ENCODE measurements at regions not wholly inside any gene's neighbourhood (a gene's known extent, or its start where the extent isn't known, plus 50 kb on each side); places are given as distances from the start of the nearest gene placed in this dataset.

DNA sequence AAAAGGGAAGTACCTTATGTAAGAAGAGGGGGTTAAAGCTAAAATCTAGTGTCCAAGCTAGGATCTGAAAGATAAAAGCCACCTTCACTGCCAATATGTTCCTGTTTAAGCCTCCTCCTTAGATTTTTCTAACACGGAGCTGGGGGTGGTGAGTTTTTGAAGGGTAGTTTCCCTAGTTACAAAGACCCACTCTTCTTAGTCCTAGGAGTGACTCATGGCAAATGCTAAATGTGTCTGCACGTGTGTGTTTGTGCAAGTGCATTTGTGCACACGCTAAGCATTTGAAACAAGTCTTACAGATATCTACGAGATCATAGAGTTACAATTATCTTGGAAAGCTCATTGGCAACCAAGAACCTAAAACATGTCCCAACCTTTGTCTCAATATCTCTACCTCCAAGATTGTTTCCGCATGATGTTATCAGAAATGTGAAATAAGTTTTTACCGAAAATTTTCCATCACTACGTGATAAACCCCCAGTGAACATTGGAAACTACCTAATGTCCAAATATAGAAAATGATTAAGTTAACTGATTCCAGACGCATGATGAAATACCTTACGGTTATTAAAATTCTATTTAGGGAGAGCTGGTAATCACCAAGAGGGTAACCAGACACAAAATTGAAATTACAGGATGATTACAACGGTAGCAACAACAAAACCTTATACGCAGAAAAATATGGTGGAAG, 78.0 kb upstream of the HRH2 start:
- DNase-seq = no peak

DNA sequence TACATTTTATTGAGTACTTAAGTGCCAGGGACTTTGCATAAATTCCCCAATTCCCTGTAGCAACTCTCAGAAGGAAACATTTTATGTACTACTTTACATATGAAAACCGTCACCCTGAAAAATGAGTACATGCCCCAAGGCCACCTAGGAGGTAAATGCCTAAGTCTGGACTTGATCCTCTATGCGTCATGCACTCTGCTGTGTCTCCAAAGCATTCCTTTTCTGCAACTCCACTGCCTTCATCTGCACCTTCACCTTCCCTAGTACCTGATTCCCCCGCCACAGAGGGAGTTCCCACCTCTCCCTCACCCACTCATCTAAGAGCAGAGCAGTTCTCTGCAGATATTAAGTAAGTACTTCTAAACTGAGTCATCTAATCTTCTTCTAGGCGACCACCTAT, 75.2 kb upstream of the HRH2 start:
- DNase-seq = no peak

DNA sequence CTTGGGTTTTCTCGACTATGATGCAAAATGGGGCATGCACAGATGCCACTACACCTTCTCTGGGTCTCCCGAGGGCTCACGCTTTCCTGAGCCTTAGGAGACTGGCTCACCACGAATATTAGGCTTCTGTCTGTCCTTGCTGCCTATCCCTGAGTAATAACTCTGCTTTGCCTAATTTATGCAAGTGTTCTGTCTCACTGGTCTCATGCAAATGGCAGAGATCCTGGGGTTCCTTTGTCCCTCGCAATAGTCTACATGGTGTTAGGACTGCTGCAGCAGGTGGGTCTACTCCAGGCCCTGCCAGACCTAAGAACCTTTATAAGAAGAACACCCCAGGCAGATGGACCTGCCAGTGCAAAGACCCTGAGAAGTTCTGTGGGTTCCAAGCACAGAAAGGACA, 72.3 kb upstream of the HRH2 start:
- no peak for DNase-seq

DNA sequence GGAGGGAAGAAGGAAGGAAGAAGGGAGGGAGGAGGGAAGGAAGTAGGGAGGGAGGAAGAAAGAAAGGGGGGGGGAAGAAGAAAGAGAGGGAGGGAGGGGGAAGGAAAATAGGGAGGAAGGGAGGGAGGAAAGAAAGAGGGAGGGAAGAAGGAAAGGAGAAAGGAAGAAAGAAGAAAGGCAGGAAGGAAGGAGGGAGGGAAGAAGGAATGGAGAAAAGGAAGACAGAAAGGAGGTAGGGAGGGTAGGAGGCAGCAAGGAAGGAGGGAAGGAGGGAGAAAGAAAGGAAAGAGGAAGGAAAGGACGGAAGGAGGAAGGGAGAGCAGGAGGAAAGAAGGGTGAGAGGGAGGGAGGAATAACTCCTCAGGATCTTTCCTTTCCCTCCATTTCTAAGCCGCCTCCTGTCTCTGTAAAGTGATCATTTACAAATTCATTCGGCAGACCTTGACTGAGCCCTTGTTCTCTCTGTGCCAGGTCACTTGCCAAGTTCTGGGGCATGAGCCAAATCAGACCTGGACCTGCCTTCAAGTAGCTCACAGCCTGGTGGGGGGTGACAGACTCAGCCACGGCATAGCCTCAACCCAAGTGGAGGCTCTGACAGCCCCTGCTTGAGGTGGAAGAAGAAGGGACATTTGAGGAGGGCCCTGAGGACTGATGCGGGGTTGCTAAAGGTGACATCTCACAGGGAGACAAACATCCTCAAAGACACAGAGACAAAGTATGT, 69.0 kb upstream of the HRH2 start:
- no peak for DNase-seq

DNA sequence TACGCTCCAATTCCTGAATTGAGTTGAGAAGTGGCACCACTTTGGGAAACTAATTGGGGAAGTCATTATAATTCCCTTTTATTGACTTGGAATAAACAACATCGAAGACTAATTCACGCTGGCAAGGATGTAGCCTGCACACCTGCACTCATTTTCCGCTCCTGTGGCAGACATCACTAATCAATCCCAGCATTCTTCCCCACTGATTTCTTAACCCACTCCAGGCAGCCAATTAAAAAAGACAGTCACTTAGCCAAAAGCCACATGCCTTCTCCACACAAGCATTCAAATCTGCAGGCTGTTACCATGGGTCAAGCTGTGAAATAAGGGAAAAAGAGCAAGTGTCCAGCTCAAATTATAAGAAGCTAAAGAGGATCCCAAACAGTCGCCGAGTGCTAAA, 68.2 kb upstream of the HRH2 start:
- DNase-seq = no peak

DNA sequence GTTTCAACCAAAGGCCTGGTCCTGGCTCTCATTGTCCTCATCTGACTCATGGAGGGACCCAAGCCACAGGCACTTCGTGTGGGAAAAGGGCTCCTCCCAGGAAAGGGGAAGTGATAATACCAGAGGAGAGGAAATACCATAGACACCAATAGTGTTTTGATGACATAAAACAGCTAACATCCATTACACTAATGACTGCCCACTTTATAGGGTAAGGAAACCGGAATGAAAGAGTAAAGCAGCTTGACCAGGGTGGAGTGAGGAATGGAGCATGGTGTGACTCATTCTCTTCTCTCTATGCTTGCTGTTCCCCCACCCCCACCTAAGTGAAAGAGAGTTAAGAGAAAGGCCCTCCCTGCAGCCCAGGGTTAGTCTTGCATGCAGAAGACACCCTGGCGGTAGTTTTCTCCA, 67.4 kb upstream of the HRH2 start:
- DNase-seq = peak; percentile 51

DNA sequence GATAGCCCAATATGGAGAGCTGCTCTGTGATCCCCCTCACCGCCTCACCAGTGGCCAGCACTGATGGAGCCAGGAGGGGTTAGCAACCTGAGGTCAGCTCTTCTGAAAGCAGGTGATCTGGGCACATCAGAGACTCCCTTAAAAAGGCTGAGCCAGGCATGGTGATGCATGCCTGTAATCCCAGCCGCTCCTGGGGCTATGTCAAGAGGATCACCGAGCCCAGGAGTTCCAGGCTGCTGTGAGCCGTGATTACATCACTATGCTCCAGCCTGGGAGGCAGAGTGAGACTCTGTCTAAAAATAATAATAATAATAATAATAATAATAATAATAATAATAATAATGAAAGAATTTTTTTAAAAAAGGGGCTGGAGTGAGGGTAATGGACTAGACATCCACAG, 66.6 kb upstream of the HRH2 start:
- no peak for DNase-seq

DNA sequence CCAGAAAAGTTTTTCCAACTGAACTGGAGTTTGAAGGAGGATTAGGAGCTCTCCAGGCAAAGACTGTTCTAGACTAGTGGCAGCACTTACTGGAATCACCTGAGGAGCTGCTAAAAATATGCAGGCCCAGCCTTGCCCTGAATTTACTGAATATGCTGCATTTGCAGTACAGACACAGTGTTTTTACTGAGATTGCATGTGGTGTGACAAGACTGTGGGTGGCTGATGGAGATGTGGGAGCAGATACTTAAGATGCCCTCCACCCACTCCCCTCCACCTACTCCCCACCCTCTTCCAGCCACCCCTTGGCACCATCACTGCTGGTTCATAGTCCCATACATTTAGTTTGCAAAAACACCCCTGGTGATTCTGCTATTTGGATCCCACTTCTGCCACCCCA, 64.1 kb upstream of the HRH2 start:
- no peak for DNase-seq

DNA sequence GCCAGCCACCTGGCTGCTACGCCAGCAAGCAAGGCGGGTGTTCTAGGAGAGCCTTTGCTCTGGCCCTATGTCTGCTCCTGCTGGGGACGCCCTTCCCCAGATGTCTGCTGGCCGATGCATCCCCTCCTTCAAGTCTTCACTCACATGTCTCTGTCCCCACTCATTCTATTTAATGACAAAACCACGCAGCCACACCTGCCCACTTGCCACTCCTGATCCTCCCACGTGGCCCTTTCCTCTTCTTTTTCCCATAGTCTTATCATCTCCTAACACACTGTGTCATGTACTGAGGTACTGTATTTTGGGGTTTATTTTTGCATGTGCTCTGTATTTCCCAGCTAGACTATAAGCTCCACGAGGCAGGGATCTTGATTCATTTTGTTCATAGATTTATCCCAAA, 62.0 kb upstream of the HRH2 start:
- no peak for DNase-seq

DNA sequence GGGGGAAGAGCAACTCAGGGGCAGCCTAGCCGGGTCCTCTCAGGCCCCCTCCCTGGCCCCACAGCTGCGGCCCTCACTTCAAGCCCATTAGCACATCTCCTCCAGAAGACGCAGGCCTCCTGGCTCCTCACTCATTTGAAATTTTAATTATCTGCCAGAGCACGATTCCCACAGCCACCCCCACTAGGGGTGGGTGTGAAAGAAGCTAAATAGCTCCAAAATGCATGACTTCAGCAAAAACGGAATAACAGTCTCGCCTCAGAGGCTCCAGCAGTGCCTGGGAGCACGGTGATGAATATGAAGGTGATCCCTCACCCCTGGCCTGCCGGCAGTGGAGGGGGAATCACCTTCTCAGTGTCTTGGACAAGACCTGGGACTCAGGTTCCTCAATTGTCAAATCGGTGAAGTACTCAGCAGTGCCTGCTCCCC, 61.1 kb upstream of the HRH2 start:
- no peak for DNase-seq

DNA sequence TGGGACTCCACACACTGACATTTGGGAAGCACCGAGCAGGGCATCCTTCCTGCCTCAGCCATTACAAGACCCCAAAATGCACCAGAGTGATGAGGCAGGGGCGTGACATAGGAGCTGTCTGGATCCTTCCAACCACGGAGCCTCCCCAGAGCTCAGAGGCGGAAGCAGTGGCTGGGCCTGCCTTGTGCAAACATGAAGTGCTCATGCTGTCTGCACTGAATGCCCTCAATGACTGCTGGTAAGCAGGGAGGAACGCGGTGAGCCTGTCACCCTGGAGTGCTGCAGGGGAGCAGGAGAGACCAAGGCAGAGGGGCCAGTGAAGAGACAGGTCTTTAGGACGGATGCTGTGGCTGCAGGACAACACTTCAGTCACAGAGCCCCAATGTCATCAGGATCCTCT, 60.2 kb upstream of the HRH2 start:
- DNase-seq = no peak

DNA sequence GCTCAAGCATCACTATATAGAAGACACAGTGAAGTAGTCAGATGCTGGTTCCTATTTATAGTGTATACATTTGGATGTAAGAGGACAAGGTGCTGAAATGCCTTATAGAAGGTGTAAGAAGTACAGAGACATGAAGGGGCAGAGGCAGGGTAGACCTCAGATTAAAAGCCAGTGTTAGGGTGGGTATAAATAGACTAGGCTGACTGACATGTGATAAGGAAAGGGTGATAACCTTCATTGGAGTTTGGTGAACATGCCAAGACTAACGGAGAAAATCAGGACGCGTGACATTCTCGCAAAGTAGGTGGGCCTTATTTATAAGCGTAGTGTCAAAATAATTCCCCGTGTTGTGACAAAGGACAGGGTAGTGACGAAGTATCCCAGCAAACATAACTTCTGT, 59.1 kb upstream of the HRH2 start:
- no peak for DNase-seq

DNA sequence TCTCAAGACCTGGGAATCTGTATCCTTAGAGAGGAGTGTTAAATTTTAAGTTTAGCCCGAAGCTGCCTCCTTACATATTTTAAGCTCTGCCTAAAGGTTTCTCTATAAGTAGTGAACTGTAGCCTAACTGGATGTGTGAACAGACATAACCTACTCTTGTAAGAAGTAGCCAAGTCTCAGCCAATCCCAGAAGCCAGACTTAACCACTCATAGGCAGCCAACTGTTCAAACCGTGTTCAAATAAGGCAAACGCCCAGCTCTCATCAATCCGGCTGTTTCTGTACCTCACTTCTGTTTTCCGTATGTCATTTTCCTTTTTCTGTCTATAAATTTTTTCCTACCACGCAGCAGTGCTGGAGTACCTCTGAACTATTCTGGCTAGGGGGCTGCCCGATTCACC, 58.7 kb upstream of the HRH2 start:
- DNase-seq = no peak

DNA sequence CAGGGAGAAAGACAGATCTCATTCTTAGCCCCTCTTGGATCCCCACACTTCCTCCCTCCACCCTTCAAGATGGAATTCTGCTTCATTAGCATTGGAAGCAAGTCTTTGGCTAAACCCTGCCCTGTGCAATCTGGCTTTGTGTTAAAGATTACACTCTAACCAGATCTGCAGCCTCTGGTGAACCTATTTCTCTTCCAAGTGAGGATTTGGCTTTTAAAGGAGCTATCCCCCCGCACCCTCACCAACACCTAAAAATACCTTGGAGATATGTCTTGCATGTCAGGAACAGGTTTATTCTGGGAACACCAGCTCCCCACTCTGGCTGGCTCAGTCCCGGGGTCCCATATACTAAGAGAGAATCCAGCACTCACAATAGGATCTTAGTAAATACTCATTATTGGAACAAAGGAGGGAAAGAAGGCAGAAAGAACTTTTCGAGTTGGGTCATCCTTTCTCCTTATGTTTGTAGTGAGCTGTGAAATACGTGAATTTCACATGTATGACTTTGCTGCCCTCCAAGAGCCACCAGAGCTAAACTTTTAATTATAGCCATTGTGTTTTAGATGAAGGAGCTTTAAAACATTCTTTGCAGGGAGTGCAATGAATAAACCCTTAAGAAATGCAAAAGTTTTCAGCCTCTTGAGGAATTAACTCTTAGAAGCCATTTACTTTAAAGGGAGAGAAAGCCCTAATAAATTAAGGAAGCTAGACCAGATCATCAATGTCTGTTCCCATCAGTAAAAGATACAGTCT, 53.7 kb upstream of the HRH2 start:
- DNase-seq = no peak

DNA sequence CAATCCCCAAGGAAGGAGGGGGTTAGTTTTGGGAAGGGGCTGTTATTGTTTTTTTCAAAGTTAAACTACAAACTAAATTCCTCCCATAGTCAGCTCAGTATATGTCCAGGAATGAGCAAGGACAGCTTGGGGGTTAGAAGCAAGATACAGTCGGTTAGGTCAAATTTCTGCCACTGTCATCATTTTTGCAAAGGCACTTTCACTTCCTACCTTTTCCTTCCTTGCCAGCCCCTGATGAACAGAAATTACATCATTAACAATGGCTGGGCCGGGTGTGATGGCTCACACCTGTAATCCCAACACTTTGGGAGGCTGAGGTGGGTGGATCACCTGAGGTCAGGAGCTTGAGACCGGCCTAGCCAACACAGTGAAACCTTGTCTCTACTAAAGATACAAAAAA, 51.5 kb upstream of the HRH2 start:
- DNase-seq = no peak

Data from NCI-H226 (cell line).